SK-N-SH (cell line): ENCODE measurements at regions not wholly inside any gene's neighbourhood (a gene's known extent, or its start where the extent isn't known, plus 50 kb on each side); places are given as distances from the start of the nearest gene placed in this dataset.
A peak's percentile ranks its signal among the peaks of the same experiment; 100 is the strongest.

Experiments
- CTCF ChIA-PET: fragments of 300-600, 350-600 bp; formaldehyde crosslinking; extraction: SDS; loops from one replicate; lab custom pipeline; 2021; lab: Yijun Ruan, JAX
- POLR2A ChIA-PET: fragments of 350-600 bp; sonication (Branson Sonifier 250); formaldehyde crosslinking; extraction: SDS; loops from one replicate; lab custom pipeline; 2020; ENCODE audit warnings: antibody characterized with exemption, inconsistent platforms; lab: Yijun Ruan, JAX
- DNase-seq: peaks from one replicate; pipeline ENCODE4 v3.0.0; 2012
- H2AFZ ChIP-seq: fragments of 200-600 bp; sonication (generic); 2 replicates; pipeline ENCODE4 v1.8.1; 2016; ENCODE audit warnings: antibody characterized with exemption, mild to moderate bottlenecking, low read depth
- H3F3A ChIP-seq: fragments of 200-600 bp; sonication (generic); replicated peaks from 2 replicates; pipeline ENCODE3; 2016; ENCODE audit warnings: antibody characterized with exemption, mild to moderate bottlenecking; ENCODE audit not compliant: insufficient read depth
- H3K27ac ChIP-seq, 2 experiments: fragments of 200-500 bp in 1 of 2; fragments of 200-600 bp in 1 of 2; sonication (Bioruptor generic) in 1 of 2; sonication (generic), shearing (Covaris generic) in 1 of 2; 2 replicates each; pipeline versions ENCODE4 v1.5.1 to v1.6.1; 2014 to 2016; ENCODE audit warnings: low read depth in 2 of 2, inconsistent platforms in 1 of 2, low read length in 1 of 2, mild to moderate bottlenecking in 1 of 2, mixed read lengths in 1 of 2
- H3K27me3 ChIP-seq: fragments of 200-600 bp; sonication (generic), shearing (Covaris generic); 2 replicates; pipeline ENCODE4 v1.6.1; 2016; ENCODE audit warnings: mixed run types; ENCODE audit not compliant: insufficient read depth
- H3K36me3 ChIP-seq, 2 experiments: fragments of 200-500 bp in 1 of 2; fragments of 200-600 bp in 1 of 2; sonication (Bioruptor generic) in 1 of 2; sonication (generic) in 1 of 2; replicated peaks in 1 of 2; 2 replicates each; pipeline versions ENCODE3 to v1.5.1; 2014 to 2016; ENCODE audit warnings: low read length in 1 of 2, mild to moderate bottlenecking in 1 of 2; ENCODE audit not compliant: insufficient read depth in 2 of 2, control insufficient read depth in 1 of 2
- H3K4me1 ChIP-seq, 2 experiments: fragments of 200-500 bp in 1 of 2; fragments of 200-600 bp in 1 of 2; sonication (Bioruptor generic) in 1 of 2; sonication (generic), shearing (Covaris generic) in 1 of 2; 2 replicates each; pipeline versions ENCODE4 v1.5.1 to v1.6.1; 2014 to 2016; ENCODE audit warnings: low read depth in 1 of 2, low read length in 1 of 2, mixed run types in 1 of 2; ENCODE audit not compliant: insufficient read depth in 2 of 2, control insufficient read depth in 1 of 2
- H3K4me2 ChIP-seq: fragments of 200-600 bp; sonication (generic), shearing (Covaris generic); 2 replicates; pipeline ENCODE4 v1.6.1; 2017; ENCODE audit warnings: mixed run types
- H3K4me3 ChIP-seq, 2 experiments: fragments of 200-500 bp in 1 of 2; fragments of 200-600 bp in 1 of 2; sonication (Bioruptor generic) in 1 of 2; sonication (generic), shearing (Covaris generic) in 1 of 2; 2 replicates each; pipeline versions ENCODE4 v1.5.1 to v1.8.1; 2014 to 2016; ENCODE audit warnings: low read depth in 2 of 2, inconsistent platforms in 1 of 2, low read length in 1 of 2, mild to moderate bottlenecking in 1 of 2, mixed read lengths in 1 of 2, moderate library complexity in 1 of 2
- H3K79me2 ChIP-seq: fragments of 200-600 bp; sonication (generic); 2 replicates; pipeline ENCODE4 v1.8.1; 2017; ENCODE audit warnings: mild to moderate bottlenecking; ENCODE audit not compliant: insufficient read depth
- H3K9ac ChIP-seq: fragments of 200-600 bp; sonication (generic); 2 replicates; pipeline ENCODE4 v1.6.1; 2017; ENCODE audit warnings: mixed run types
- H3K9me2 ChIP-seq: fragments of 200-600 bp; sonication (generic); 2 replicates; pipeline ENCODE4 v1.6.1; 2017; ENCODE audit warnings: mixed run types
- H3K9me3 ChIP-seq: fragments of 200-600 bp; sonication (generic); 2 replicates; pipeline ENCODE4 v1.6.1; 2017; ENCODE audit warnings: mixed run types, mild to moderate bottlenecking, moderate library complexity
- H4K20me1 ChIP-seq: fragments of 200-600 bp; sonication (generic); 2 replicates; pipeline ENCODE4 v1.6.1; 2017; ENCODE audit warnings: mild to moderate bottlenecking, mixed run types; ENCODE audit not compliant: insufficient read depth
- ELF1 ChIP-seq: IDR thresholded peaks from 2 replicates; pipeline ENCODE4 v1.4.0; 2012
- EP300 ChIP-seq, 2 experiments: IDR thresholded peaks; 2 replicates each; pipeline versions ENCODE4 v1.4.0 to v1.6.1; 2012; ENCODE audit warnings: borderline replicate concordance in 1 of 2, low read depth in 1 of 2, low read length in 1 of 2
- EZH2phosphoT487 ChIP-seq: fragments of 200-600 bp; sonication (generic); IDR thresholded peaks from 2 replicates; pipeline ENCODE4 v1.6.1; 2017; ENCODE audit warnings: low read depth, mixed run types, mild to moderate bottlenecking, antibody characterized with exemption, moderate library complexity, borderline replicate concordance
- FOXJ3 ChIP-seq: sonication (generic); formaldehyde crosslinking; IDR thresholded peaks from 2 replicates; pipeline ENCODE4 v1.5.1; 2020; ENCODE audit warnings: mild to moderate bottlenecking, missing genetic modification reagents
- GATA2 ChIP-seq: sonication (generic); formaldehyde crosslinking; IDR thresholded peaks from 2 replicates; pipeline ENCODE4 v1.5.0; 2020; ENCODE audit warnings: mild to moderate bottlenecking, missing genetic modification reagents
- JUND ChIP-seq: IDR thresholded peaks from 2 replicates; pipeline ENCODE4 v1.4.0; 2012
- NFIC ChIP-seq: IDR thresholded peaks from 2 replicates; pipeline ENCODE4 v1.4.0; 2012; ENCODE audit warnings: borderline replicate concordance
- NRF1 ChIP-seq: IDR thresholded peaks from 2 replicates; pipeline ENCODE4 v1.6.1; 2012; ENCODE audit warnings: low read depth, mild to moderate bottlenecking, low read length
- PBX3 ChIP-seq: IDR thresholded peaks from 2 replicates; pipeline ENCODE4; 2012
- POLR2AphosphoS5 ChIP-seq: IDR thresholded peaks from 2 replicates; pipeline ENCODE4 v1.6.1; 2012; ENCODE audit warnings: low read depth, low read length
- RAD21 ChIP-seq: IDR thresholded peaks from 2 replicates; pipeline ENCODE4 v1.6.1; 2012; ENCODE audit warnings: mild to moderate bottlenecking, low read length
- RCOR1 ChIP-seq: fragments of 150-350 bp; IDR thresholded peaks from 2 replicates; pipeline ENCODE4 v1.6.1; 2017; ENCODE audit warnings: antibody characterized with exemption, low read length
- RFX5 ChIP-seq: IDR thresholded peaks from 2 replicates; pipeline ENCODE4 v1.6.1; 2012; ENCODE audit warnings: mild to moderate bottlenecking, improper control_type of control experiment, low read length
- SIN3A ChIP-seq: IDR thresholded peaks from 2 replicates; pipeline ENCODE4 v1.6.1; 2012; ENCODE audit warnings: low read depth, mild to moderate bottlenecking, low read length, moderate library complexity, borderline replicate concordance
- TAF1 ChIP-seq: IDR thresholded peaks from 2 replicates; pipeline ENCODE4 v1.6.1; 2012; ENCODE audit warnings: low read depth, mild to moderate bottlenecking, low read length, moderate library complexity, borderline replicate concordance
- TCF12 ChIP-seq: IDR thresholded peaks from 2 replicates; pipeline ENCODE4 v1.4.0; 2012
- TEAD4 ChIP-seq: IDR thresholded peaks from 2 replicates; pipeline ENCODE4 v1.4.0; 2012; ENCODE audit warnings: mild to moderate bottlenecking, borderline replicate concordance; ENCODE audit not compliant: insufficient read depth
- USF1 ChIP-seq: IDR thresholded peaks from 2 replicates; pipeline ENCODE4 v1.4.0; 2012; ENCODE audit warnings: low read depth, borderline replicate concordance
- USF2 ChIP-seq: fragments of 150-350 bp; IDR thresholded peaks from 2 replicates; pipeline ENCODE4 v1.6.1; 2017; ENCODE audit warnings: antibody characterized with exemption, low read length, low read depth, borderline replicate concordance
- WGBS: methylation state at CpG from one replicate; pipeline ENCODE4 v1.1.6; 2017; ENCODE audit warnings: low lambda C conversion rate; 5-methylcytosine and 5-hydroxymethylcytosine counted together
- TF ChIP-seq, protein P1 (sequence below): IDR thresholded peaks from 2 replicates; pipeline ENCODE4 v1.4.0; 2012; ENCODE audit warnings: low read depth, borderline replicate concordance
- TF ChIP-seq, protein P2 (sequence below): fragments of 200-600 bp; sonication (generic); IDR thresholded peaks from 2 replicates; pipeline ENCODE4 v1.6.1; 2017; ENCODE audit warnings: antibody characterized with exemption, mild to moderate bottlenecking, moderate library complexity

- Histone ChIP-seq H4K20me1 (no peaks in the 10 kb centered on the region), H3K4me1 (no peaks in the 10 kb centered on the region), H3K36me3 (no peaks in the 10 kb centered on the region), H3F3A (peaks cover 8% of the 10 kb centered on the region), H3K9ac (no peak overlapping the region), H3K79me2 (no peaks in the 10 kb centered on the region), H3K9me3 (peaks cover 8% of the 10 kb centered on the region; the same call in 1 of the 2 replicates), H2AFZ (no peak overlapping the region), H3K9me2 (no peaks in the 10 kb centered on the region), H3K4me3 (no peak overlapping the region), H3K27me3 (no peaks in the 10 kb centered on the region), H3K27ac (peak overlapping the region in 1 of 2 experiments; percentile 39; a peak in 1 of 4 replicates), H3K4me2 (no peak overlapping the region)
- no peak for DNase-seq
- ChIA-PET CTCF (no interaction called here), POLR2A (no interaction called here)
- TF ChIP-seq TCF12: no peak
- TF ChIP-seq EZH2phosphoT487: no peak
- no peak for TF ChIP-seq GATA2 (CRISPR knock-in tag)
- TF ChIP-seq TAF1: no peak
- WGBS: no CpG with 5 or more reads among the region's 2 CpGs
Measured at GRCh38 chr4:162700358-162700757, 466.3 kb downstream of the NAF1 start.

GRCh38 chr4:162699629-162700028 is 467.1 kb downstream of the NAF1 start:
- H3K79me2 ChIP-seq: no peaks in the 10 kb centered on the region
- POLR2A ChIA-PET: no interaction called here
- no peak for DNase-seq

More at GRCh38 chr4:162699629-162700028, 467.1 kb downstream of the NAF1 start:
- Histone ChIP-seq H3F3A (peaks cover 8% of the 10 kb centered on the region), H2AFZ (no peak overlapping the region), H4K20me1 (no peaks in the 10 kb centered on the region), H3K27ac (no peak overlapping the region), H3K9ac (no peak overlapping the region), H3K36me3 (no peaks in the 10 kb centered on the region), H3K9me2 (no peaks in the 10 kb centered on the region), H3K9me3 (peaks cover 15% of the 10 kb centered on the region; the same call in 1 of the 2 replicates), H3K27me3 (no peaks in the 10 kb centered on the region), H3K4me1 (no peaks in the 10 kb centered on the region), H3K4me2 (no peak overlapping the region), H3K4me3 (no peak overlapping the region)
- CTCF ChIA-PET: no interaction called here
- TF ChIP-seq POLR2AphosphoS5: no peak
- TF ChIP-seq JUND: no peak
- TF ChIP-seq RCOR1: no peak
- TF ChIP-seq, protein P1, sequence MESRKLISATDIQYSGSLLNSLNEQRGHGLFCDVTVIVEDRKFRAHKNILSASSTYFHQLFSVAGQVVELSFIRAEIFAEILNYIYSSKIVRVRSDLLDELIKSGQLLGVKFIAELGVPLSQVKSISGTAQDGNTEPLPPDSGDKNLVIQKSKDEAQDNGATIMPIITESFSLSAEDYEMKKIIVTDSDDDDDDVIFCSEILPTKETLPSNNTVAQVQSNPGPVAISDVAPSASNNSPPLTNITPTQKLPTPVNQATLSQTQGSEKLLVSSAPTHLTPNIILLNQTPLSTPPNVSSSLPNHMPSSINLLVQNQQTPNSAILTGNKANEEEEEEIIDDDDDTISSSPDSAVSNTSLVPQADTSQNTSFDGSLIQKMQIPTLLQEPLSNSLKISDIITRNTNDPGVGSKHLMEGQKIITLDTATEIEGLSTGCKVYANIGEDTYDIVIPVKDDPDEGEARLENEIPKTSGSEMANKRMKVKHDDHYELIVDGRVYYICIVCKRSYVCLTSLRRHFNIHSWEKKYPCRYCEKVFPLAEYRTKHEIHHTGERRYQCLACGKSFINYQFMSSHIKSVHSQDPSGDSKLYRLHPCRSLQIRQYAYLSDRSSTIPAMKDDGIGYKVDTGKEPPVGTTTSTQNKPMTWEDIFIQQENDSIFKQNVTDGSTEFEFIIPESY: no peak
- no peak for TF ChIP-seq NFIC
- TF ChIP-seq USF1: no peak
- no peak for TF ChIP-seq TCF12
- TF ChIP-seq, protein P2, sequence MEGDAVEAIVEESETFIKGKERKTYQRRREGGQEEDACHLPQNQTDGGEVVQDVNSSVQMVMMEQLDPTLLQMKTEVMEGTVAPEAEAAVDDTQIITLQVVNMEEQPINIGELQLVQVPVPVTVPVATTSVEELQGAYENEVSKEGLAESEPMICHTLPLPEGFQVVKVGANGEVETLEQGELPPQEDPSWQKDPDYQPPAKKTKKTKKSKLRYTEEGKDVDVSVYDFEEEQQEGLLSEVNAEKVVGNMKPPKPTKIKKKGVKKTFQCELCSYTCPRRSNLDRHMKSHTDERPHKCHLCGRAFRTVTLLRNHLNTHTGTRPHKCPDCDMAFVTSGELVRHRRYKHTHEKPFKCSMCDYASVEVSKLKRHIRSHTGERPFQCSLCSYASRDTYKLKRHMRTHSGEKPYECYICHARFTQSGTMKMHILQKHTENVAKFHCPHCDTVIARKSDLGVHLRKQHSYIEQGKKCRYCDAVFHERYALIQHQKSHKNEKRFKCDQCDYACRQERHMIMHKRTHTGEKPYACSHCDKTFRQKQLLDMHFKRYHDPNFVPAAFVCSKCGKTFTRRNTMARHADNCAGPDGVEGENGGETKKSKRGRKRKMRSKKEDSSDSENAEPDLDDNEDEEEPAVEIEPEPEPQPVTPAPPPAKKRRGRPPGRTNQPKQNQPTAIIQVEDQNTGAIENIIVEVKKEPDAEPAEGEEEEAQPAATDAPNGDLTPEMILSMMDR: no peak
- no peak for TF ChIP-seq FOXJ3 (CRISPR knock-in tag)
- TF ChIP-seq PBX3: no peak
- TF ChIP-seq RAD21: no peak
- no peak for TF ChIP-seq NRF1
- TF ChIP-seq TAF1: no peak
- no peak for TF ChIP-seq ELF1
- TF ChIP-seq SIN3A: no peak
- TF ChIP-seq EZH2phosphoT487: no peak
- no peak for TF ChIP-seq RFX5
- TF ChIP-seq EP300 (IDR thresholded peaks at IDR 0.05; ENCODE audit: borderline replicate concordance in 1 of 2, low read depth in 1 of 2, low read length in 1 of 2): no peak
- no peak for TF ChIP-seq USF2
- no peak for TF ChIP-seq TEAD4
- WGBS: no CpG with 5 or more reads among the region's 1 CpG
